DND-41 (cell line): ENCODE measurements at regions not wholly inside any gene's neighbourhood (a gene's known extent, or its start where the extent isn't known, plus 50 kb on each side); places are given as distances from the start of the nearest gene placed in this dataset.

Experiments used
- CTCF ChIP-seq: IDR thresholded peaks from 2 replicates; pipeline ENCODE4 v1.5.1; 2012; ENCODE audit warnings: borderline replicate concordance, low read length, moderate library complexity, mild to moderate bottlenecking; ENCODE audit not compliant: poor library complexity, severe bottlenecking; ENCODE audit errors: extremely low read depth
- EZH2 ChIP-seq: IDR thresholded peaks from 3 replicates; pipeline ENCODE4 v1.6.1; 2012; ENCODE audit warnings: borderline replicate concordance, low read depth, mild to moderate bottlenecking, moderate library complexity, low read length, inconsistent platforms; ENCODE audit not compliant: severe bottlenecking

DNA sequence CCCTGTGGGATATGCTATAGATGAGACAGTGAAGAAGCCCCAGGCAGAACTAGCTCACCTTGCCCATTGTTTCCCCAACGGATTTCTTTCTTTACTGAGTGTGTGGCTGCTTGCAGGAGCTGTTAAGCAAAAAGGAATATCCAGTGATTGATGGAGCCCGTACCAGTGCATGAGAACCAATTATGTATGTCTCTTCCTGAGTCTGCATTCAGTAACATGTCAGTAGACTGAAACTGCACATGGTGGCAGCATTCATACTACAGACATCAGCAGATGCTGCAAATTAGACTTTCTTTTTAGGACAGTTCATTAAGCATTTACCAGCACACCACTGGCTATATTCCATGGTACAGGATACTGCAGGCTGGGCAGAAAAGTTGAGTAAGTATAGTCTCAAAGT, 90.3 kb upstream of the PLCXD3 start:
- TF ChIP-seq CTCF (no peak), EZH2 (no peak)
